ENCODE measurements at regions not wholly inside any gene's neighbourhood (a gene's known extent, or its start where the extent isn't known, plus 50 kb on each side); places are given as distances from the start of the nearest gene placed in this dataset.

DNA sequence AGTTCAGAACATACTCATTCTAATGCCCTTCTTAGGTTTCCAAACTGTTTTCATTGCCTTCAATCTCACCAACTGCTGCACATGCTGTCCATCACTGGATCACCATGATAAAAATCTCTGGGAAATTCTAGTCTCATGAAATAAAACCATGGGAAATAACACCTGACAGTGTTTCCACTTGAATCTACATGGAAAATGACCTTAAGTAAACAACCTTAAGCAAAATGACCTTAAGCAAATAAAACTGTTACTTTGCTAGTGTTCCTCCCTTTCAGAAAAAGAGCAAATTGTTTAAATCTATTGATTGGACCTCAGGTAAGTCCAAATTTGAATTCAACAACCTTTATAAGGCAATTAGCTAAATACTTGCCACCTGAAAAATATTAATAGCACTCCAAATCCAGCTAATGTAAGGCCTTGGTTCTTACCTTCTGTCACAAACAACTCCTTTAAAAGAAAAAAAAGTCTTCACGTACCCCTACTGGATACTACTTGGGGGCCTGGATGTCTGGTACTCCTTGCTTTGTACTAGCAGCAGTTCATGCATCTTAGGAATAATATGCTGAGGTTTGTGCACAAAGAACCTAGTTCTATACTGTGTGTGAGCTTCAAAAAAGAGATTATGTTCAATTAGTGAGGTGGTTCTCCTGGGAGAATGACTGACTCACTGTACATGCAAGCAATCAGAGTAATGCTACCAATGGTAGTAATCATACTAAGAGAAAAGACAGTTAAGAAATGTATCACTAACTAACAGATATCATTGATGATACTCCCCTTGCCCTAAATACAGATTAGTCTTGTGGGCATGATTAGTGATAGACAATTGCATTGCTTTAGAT is 630.4 kb downstream of the PSAT1 start:
- DNase-seq = no peak

DNA sequence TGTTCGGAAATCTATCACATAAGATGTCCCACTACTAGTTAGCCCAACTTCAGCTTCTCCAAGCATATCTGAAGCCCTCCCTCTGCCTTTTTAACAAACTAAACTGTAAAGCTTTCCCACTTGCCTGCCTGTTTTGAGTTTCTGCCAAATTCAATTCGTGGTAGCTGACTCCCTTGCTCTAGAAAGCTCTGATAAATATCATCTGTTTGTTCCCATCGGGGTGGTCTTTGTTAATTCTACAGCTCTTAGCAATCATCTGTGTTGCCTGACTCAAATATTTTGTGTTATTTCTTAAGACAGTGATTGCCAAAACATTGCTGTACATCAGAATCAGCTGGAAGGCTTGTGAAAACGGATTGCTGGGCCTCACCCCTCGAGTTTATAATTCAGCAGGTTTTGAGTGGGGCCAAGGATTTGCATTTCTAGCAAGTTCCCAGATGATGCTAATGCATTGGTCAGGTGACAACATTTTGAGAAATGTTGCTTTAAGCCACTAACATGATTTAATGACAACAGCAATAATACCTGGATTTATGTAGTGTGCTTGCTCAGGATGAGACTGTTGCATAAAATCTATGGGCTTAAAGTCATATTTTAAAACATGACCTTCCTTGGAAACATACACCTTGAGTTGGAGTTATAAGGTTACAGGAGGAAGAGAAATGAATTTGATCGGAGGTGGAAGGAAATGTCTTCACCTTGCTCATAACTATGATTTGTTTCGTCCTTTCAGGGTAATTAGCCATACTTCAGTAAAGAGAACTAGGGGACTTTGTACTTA is 631.9 kb downstream of the PSAT1 start:
- DNase-seq = no peak

DNA sequence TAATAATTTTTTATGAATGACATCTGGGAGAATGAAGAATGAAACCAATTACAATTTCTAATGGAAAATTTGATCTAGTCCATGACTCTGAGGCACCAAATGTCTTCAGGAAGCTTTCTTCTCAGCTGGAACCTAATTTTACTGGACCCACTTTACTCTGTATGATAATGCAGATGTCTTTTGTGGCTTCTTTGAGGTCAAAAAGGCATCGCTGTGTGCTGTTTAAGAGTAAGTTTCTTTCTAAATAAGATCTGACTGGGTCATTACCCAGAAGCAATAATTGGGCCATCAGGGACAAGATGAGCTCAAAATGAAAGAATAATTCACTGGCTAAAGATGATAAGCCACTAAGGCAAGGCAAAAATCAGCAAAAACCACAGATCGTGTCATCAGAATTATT is 633.4 kb downstream of the PSAT1 start:
- DNase-seq = no peak

DNA sequence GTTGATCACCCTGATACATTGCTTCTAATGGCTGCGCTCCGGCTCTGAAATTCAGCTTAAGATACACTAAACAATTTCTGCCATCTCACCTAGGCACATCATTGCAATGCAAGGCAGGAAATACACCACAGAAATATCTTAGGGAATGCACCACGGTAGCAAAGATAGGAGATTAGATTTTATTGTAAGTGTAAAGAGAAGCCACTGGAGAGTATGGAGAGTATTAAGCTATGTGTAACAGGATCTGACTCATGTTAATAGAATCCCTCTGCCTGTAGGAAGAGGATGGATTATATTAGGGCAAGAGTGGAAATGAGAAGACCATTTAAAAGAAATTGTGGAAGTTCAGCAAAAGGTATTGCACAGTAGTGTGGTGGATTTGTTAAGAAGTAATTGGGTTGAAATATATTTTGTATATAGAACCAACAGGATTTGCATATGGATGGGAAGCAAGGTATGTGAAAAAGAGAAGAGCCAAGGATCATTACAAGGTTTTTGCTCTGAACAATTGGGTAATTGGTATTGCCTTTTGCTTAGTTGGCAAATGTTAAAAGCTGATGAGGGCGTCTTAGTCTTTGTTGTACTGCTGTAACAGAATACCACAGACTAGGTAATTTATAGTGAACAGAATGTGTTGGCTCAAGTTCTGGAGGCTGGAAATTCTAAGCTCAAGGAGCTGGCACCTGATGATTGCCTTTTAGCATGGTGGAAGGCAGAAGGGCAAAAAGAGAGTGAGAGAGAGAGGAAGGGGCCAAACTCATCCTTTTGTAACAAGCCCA is 636.1 kb downstream of the PSAT1 start:
- no peak for DNase-seq

DNA sequence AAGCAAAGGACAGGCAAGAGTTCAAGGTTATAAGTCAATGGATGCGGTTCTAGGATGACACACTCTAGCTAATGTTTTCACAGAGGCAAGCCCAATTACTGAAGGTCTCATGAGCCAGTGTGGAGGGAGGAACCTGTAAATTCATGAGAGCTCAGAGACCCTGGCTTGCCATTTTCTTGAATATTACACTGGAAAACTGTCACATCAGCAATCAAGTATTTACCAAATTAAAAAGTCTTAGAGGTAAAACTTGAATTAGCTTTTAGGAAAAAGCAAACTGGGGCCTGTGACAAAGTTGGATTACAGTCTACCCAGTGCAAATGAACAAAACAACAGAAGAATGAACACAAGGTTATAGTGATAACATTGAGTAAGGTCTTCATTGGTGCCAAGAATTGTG is 636.9 kb upstream of the TLE4 start:
- DNase-seq = no peak

DNA sequence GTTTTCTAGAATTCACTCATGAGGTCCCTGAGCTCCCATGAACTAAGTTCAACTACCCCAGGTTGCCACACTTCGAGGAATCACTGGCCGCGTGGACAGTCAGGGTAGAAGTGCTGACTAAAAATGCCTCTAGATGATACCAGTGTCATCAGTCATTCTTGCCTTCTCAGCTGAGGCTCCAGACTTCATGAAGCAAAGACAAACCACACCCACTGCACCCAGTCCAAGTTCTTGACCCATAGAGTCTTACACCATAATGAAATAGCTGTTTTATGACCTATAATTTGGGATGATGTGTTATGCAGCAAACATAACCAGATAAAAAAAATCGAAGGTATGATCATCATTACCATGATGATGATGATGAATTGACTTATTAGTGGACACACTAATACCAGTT is 632.9 kb upstream of the TLE4 start:
- no peak for DNase-seq

DNA sequence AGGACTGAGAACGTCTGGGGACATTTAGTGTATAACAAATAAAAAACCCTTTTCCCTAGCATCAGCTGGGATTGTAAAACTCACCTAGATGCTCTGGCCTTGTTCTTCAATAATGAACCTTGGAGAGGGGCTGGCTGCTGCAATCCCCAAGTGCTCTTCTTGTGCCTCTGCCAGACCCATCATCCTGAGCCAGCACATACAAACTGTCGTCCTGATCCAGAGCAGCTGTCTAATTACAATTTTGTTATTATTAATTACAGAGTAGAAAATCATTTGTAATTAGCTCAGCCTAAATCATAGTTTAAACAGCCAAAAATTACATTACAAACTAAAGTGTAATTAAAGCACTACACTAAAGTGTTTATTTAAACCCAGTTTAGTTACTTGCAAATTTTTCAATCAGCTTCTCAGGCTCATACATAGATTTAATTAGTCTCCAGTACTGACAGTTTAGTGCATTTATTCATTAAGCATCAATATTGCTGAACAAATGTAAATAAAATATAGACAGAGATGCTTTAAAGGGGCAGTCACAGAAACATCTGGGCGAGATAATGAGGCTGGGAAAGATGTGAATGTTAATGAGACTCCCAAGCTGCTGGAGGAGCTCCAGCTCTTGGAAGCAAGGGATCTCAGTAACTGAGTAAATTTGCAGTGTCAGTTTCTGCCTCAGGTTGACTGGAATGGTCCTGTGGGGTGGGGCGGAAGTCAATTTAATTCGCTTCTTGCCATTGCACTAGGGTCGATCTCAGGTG is 632.3 kb upstream of the TLE4 start:
- no peak for DNase-seq

DNA sequence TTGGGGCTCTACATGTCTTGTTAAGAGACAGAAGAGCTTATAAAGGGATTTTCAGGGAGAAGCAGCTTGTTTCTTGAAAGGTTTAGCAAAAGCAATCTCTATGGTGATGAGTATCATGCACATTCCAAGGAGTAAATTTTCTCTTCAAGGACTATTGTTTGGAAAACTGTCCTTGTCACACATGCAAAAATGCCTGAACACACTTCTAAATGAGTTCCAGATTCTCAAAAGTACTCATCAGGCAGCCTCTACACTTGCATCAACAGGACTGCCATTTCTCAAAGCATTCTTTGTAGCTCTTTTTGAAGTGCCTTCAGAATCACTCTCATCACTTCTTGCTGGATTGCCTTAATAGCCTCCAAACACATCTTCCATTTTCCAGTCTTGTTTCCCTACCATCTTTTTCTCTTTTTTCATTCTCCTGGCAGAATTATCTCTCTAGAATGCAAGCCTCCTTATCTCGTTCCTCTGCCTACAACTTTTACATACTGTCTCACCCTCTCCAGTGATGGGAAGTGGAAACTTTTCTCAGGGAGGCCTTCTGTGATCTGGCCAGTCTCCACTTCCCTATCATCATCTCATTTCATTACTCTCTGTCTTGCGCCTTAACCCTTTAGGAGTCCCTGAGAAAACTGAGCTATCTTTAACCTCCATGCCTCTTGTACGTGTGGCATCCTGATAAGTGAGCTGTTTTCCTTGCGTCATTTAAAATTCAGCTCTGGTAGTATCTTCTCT is 631.5 kb upstream of the TLE4 start:
- no peak for DNase-seq

DNA sequence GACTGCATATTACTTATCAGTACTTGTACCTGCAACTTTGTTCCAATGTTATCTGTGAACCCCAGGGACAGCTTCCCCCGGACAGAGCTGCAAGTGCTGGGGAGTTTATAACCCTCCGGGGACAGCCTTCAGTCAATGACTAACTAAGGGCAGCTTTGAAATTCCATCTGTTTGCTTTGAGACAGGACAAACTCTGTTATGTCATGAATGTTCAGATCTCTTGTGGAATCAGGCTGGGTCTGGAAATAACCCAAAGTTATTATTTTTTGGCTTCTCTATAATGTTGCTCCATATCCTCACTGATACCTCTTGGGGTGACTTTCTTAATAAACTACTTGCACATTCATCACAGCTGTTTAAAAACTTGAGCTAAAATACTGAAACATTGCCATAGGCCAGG is 617.5 kb upstream of the TLE4 start:
- no peak for DNase-seq

DNA sequence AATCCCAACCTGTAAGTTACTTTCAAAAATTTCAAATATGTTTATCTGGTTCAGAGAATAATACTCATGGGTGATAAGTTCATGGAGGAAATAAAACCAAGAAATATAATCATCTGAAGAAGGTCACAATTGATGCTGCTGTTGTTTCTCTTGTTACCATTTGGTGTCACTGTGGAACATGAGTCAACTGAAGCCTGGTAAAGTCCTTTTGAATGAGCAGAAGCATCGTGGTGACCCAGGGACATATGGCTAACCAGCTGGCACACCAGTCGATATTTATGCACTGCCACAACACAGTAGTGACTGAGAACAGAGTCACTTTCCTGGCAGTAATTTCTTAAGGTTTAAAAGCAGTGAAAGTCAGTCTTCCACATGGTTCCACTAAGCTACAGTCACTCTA is 612.9 kb upstream of the TLE4 start:
- DNase-seq = no peak

DNA sequence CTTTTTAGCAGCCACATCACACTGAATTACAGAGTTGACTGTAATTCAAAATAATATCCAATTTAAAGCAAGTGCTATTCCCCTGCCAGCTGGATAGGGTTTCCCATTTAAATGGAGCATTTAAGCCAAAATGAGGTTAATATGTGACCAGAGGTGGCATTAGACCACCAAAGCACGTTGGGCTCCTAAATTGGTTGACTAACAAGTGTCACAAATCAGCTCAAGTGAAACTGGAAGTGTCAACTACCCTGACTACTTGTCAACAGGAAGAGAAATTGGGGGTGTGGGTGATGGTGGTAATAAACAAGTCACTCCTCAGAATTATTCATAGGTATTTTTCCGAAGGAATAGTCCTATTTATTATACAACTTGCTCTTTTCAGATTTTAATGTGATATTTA is 609.6 kb upstream of the TLE4 start:
- DNase-seq = no peak

DNA sequence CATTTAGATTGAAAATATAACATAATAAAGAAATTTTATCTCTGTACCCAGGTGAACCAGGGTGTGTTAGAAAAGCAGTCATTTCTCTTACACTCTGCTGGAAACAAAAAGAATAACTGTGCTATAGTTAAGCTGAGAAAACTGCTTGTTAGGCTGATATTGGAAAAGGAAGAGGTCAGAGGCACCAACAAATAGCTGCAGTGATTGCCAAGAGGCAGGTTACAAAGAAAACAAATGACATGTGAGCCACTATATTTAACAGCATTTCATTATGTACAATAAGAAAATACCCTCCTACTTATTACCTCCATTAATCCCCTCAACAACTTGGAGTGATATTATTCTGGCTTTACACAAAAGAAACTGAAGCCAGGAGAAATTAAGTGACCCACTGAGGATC is 607.9 kb upstream of the TLE4 start:
- DNase-seq = no peak

DNA sequence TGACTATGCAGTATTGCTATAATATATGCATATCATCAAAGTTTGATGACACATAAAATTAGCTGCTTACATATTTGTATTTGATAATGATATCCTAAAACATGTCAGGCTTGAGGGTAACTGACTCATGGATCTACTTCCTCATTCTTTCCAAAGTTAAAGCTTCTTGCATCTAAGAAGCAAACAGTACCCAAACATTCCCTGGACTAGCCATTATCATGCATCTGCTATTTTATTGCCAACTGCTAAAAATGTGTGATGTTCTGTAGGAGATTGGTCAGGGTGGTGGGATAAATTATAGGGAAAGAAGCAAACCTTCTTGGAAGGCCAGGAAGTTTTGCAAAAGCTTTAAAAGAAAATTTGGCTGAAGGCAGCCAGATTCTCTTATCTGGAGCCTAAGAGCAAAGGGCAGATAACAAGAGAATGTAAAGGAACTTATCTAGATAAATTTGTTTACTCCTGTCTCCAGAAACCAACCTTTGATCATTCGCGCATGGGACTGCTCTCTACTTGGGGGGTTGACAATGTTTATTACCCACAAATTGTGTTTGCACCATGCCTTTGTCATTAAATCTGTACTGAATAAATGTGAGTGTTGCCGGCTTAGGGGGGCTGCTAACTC is 604.1 kb upstream of the TLE4 start:
- DNase-seq = no peak

DNA sequence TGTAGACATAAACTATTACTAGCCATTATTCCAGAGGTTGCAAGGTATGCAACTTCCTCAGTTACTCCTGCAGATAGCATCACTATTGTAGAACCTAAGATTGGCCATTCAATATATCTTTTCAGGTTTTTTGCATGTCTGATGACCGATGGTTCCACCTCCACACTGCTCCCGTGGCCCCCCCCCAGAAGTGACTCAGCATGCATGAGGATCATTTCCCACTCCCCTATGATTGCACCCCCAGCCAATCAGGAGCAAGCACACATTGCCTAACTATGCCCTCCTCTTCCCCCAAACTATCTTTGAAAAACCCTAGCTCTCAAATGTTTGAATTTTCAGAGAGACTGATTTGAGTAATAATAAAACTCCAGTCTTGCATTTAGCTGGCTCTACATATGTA is 601.4 kb upstream of the TLE4 start:
- no peak for DNase-seq

DNA sequence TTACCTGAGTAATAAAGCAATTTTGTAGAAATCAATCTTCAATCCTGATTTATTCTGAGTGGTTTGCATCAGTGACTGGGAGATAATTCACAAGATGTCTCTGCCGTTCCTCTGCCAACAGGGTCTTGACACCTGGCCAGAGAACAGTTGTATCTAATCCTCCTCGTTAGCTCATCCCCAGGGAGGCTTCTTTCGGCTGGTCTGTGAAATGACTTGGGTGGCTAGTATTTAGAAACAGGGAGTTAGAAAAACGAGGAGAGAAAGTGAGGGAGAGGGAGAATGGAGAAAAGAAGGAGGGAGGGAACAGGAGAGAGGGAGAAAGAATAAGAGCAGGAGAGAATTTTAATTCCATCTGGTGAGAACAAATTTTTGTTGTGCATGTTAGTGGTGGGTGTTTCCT is 600.2 kb upstream of the TLE4 start:
- DNase-seq = no peak

DNA sequence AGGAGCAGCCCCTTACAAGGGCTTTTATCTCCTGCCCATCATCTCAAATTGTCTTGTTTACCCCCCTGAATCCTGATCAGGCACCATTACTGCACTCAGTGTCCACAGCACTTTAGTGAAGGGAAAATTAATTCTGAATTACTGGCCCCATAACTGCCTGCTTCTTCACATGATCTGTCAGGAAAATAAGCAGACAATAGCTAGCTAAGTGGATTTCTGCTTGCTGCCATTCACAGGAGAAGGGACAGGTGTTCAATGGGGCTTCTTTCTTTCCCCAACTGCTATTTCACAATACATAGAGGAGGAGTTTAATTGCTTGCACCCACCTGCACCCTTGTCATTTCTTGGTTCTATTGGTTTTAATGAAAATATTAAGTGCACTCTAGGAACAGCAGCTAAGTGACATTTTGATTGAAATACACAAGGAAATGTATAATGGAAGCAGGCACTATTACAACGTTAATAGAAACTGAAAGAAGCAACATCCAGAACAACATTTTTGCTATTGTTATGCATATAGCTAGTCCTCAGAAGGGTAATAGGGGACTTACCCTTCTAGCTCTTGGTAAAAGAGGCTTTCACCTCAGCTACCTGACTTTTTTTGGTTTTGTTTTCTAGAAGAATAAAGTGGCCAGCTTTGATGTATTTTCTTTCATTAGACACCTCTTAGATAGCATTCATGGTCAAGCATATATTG is 599.3 kb upstream of the TLE4 start:
- DNase-seq = no peak

DNA sequence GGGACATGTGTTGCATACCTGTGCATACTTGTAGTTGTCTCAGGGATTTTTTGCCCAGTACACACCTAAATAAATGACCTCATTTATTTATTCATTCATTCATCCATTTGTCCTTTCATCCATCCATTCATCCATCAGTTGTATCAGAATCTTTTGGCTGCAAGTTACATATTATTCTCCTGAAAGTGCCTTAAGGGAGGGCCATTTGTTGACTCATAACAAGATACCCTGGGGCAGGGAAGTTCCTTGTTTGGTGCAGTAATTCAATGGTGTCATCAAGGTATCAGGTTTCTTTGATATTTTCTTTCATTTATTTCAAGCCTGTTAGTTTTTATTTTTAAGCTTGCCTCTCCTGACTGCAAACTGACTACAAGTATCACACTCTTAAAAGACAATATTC is 597.9 kb upstream of the TLE4 start:
- DNase-seq = no peak

DNA sequence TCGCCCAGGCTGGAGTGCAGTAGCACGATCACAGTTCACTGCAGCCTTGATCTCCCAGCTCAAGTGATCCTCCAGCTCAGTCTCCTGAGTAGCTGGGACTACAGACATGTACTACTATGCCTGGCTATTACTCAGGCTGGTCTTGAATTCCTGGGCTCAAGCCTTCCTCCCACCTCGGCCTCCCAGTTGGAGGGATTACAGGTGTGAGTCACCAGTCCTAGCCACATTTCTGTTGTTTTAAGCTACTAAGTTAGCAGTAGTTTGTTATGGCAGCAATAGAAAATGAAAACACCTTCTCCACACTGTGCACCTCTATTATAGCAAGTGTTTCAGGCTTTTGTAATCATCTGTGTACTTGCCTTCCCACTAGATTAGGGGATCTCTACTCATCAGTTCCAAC is 588.9 kb upstream of the TLE4 start:
- DNase-seq = no peak

DNA sequence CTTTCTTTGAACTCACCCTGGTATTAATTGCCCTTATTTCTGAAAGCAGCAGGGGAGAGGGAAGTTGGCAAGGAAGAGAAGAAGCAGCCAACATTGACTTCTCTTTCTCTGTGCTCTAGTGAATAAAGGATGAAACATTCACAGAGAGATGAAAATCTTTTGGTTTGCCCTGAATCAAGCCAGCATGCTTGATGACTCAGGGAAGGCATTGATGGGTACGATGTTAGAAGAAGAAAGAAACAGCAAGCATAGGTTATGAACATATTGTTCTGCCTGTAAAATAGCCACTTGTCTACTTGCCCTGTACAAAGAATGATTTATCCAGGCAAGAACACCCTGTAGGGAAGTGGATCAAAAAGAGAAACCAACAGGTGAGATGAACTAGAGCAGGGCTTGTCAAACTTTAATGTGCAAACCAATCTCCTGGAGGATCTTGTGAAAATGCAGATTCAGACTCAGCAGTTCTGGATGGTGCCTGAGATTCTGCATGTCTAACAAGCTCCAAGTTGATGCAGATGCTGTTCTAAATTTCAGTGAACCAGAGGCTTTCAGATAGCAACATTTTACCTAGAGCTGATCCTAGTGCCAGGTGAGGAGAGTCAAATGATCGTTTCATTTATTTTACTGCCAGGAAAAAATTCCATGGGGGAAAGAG is 586.6 kb upstream of the TLE4 start:
- DNase-seq = no peak

DNA sequence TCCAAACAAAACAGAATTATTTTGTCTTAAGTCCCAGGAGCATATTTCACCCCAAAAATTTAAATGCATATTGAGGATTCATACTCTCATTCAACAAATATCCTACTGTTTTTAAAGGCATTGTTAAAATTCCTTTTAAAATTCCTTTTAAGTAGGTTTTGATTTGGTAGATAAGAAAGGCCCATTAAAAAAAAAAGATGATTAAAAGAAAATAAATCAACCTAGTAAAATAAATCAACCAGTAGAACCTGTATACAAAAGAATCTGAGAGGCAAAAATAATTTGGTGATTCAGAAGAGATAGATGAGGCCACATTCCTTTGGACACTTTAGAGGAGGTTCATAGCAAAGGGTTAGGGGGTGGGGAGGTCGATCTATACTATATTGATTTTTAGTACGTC is 585.3 kb upstream of the TLE4 start:
- DNase-seq = no peak
